Neuronal stem cell (in vitro differentiated cells): ENCODE measurements at regions not wholly inside any gene's neighbourhood (a gene's known extent, or its start where the extent isn't known, plus 50 kb on each side); places are given as distances from the start of the nearest gene placed in this dataset.
"Not testable (repeated sequence)": the region's sequence is repeated elsewhere in the genome, so short reads cannot be mapped to it uniquely, and the experiment has no call there.

Source experiments
- DNase-seq: peaks from one replicate; pipeline ENCODE4 v3.0.0-alpha.2; 2013; ENCODE audit warnings: low spot score
- H2AFZ ChIP-seq: one replicate; pipeline ENCODE4 v1.6.1; 2013; ENCODE audit warnings: mild to moderate bottlenecking, low read length, inconsistent platforms
- H2AK5ac ChIP-seq: 2 replicates; pipeline ENCODE4 v1.6.1; 2013; ENCODE audit warnings: low read depth, mild to moderate bottlenecking, inconsistent platforms, low read length, moderate library complexity, mixed read lengths
- H2BK120ac ChIP-seq: 2 replicates; pipeline ENCODE4 v1.6.1; 2013; ENCODE audit warnings: low read depth, mild to moderate bottlenecking, inconsistent platforms, low read length, moderate library complexity, mixed read lengths
- H2BK12ac ChIP-seq: one replicate; pipeline ENCODE4 v1.6.1; 2013; ENCODE audit warnings: low read length, inconsistent platforms
- H2BK15ac ChIP-seq: 2 replicates; pipeline ENCODE4 v1.6.1; 2013; ENCODE audit warnings: mild to moderate bottlenecking, low read length, inconsistent platforms, mixed read lengths
- H2BK5ac ChIP-seq: one replicate; pipeline ENCODE4 v1.6.1; 2013; ENCODE audit warnings: inconsistent platforms, mild to moderate bottlenecking, low read length, moderate library complexity
- H3K14ac ChIP-seq: one replicate; pipeline ENCODE4 v1.6.1; 2013; ENCODE audit warnings: low read length, inconsistent platforms
- H3K18ac ChIP-seq: 2 replicates; pipeline ENCODE4 v1.6.1; 2013; ENCODE audit warnings: low read length, inconsistent platforms
- H3K23ac ChIP-seq: 2 replicates; pipeline ENCODE4 v1.6.1; 2013; ENCODE audit warnings: low read depth, mild to moderate bottlenecking, mixed read lengths, low read length, inconsistent platforms; ENCODE audit not compliant: poor library complexity
- H3K27ac ChIP-seq: replicated peaks from 3 replicates; pipeline ENCODE4 v1.5.1; 2013; ENCODE audit warnings: low read length, inconsistent platforms
- H3K27me3 ChIP-seq, 3 experiments: 2 replicates each; pipeline ENCODE4 v1.6.1; 2013; ENCODE audit warnings: low read length in 3 of 3, mild to moderate bottlenecking in 2 of 3, inconsistent platforms in 1 of 3, low read depth in 1 of 3, mixed read lengths in 1 of 3, moderate library complexity in 1 of 3; ENCODE audit not compliant: control insufficient read depth in 3 of 3, insufficient read depth in 3 of 3
- H3K36me3 ChIP-seq, 2 donors: replicated peaks in 1 of 2; 2 replicates each; pipeline ENCODE4 v1.6.1; 2013; ENCODE audit warnings: low read length in 2 of 2; ENCODE audit not compliant: control insufficient read depth in 2 of 2, insufficient read depth in 2 of 2
- H3K4ac ChIP-seq: 2 replicates; pipeline ENCODE4 v1.6.1; 2013; ENCODE audit warnings: inconsistent platforms, mild to moderate bottlenecking, low read length, moderate library complexity
- H3K4me1 ChIP-seq, 2 donors: 1 replicate in 1 of 2; 2 replicates in 1 of 2; pipeline ENCODE4 v1.6.1; 2013; ENCODE audit warnings: low read length in 2 of 2, low read depth in 1 of 2; ENCODE audit not compliant: control insufficient read depth in 2 of 2, insufficient read depth in 1 of 2
- H3K4me2 ChIP-seq: one replicate; pipeline ENCODE4 v1.6.1; 2013; ENCODE audit warnings: mild to moderate bottlenecking, low read length, inconsistent platforms; ENCODE audit not compliant: insufficient read depth, poor library complexity, severe bottlenecking
- H3K4me3 ChIP-seq, 2 donors: 2 replicates each; pipeline ENCODE4 v1.5.1; 2013; ENCODE audit warnings: low read length in 2 of 2, mild to moderate bottlenecking in 2 of 2, inconsistent platforms in 1 of 2, moderate library complexity in 1 of 2
- H3K79me1 ChIP-seq: one replicate; pipeline ENCODE4 v1.6.1; 2013; ENCODE audit warnings: low read depth, mild to moderate bottlenecking, inconsistent platforms, low read length, moderate library complexity
- H3K9ac ChIP-seq: one replicate; pipeline ENCODE4 v1.6.1; 2013; ENCODE audit warnings: mild to moderate bottlenecking, low read depth, low read length, inconsistent platforms; ENCODE audit not compliant: poor library complexity
- H3K9me3 ChIP-seq, 2 donors: replicated peaks in 1 of 2; 2 replicates each; pipeline versions ENCODE3 to v1.6.1; 2013; ENCODE audit warnings: low read length in 2 of 2, mild to moderate bottlenecking in 2 of 2, inconsistent platforms in 1 of 2, low read depth in 1 of 2, mixed read lengths in 1 of 2, moderate library complexity in 1 of 2; ENCODE audit not compliant: control insufficient read depth in 2 of 2, insufficient read depth in 1 of 2
- H4K8ac ChIP-seq: one replicate; pipeline ENCODE4 v1.6.1; 2013; ENCODE audit warnings: low read depth, mild to moderate bottlenecking, inconsistent platforms, low read length, moderate library complexity
- H4K91ac ChIP-seq: one replicate; pipeline ENCODE4 v1.6.1; 2013; ENCODE audit warnings: low read length, low read depth, mild to moderate bottlenecking, inconsistent platforms; ENCODE audit not compliant: poor library complexity
- WGBS, 2 donors: extraction: QIAGEN DNeasy Blood & Tissue Kit; methylation state at CpG; one replicate each; pipeline ENCODE4 v1.1.7; 2013; ENCODE audit warnings: missing lambda C conversion rate in 2 of 2, mixed read lengths in 1 of 2; ENCODE audit not compliant: insufficient read length in 2 of 2, insufficient replicate concordance in 1 of 2; ENCODE audit errors: extremely low coverage in 2 of 2; 5-methylcytosine and 5-hydroxymethylcytosine counted together

- WGBS, 2 donors = no CpG with 5 or more reads among the region's 5 CpGs
These were observed 54.7 kb downstream of the PROP1 start for GRCh38 chr5:177941386-177941785.

GRCh38 chr5:177939246-177940171 lies 56.5 kb downstream of the PROP1 start:
- Histone ChIP-seq H3K4me3 (peak overlapping the region in 1 of 2 donors; percentile 66), H3K9ac (peak overlapping the region; percentile 60), H3K4me2 (peak overlapping the region; percentile 73), H3K14ac (peak overlapping the region; percentile 56), H2AFZ (peak overlapping the region; percentile 68)
- H2BK15ac ChIP-seq, H3K23ac ChIP-seq, H3K9me3 ChIP-seq, H3K79me1 ChIP-seq, H3K27ac ChIP-seq, H4K8ac ChIP-seq, DNase-seq, H2BK120ac ChIP-seq, H2AK5ac ChIP-seq, H2BK12ac ChIP-seq, H3K18ac ChIP-seq, H3K27me3 ChIP-seq, H3K4me1 ChIP-seq, H2BK5ac ChIP-seq, H4K91ac ChIP-seq, H3K4ac ChIP-seq, H3K36me3 ChIP-seq: not testable (repeated sequence)
- no CpG with 5 or more reads among the region's 79 CpGs for WGBS, 2 donors

More at GRCh38 chr5:177941386-177941785, 54.7 kb downstream of the PROP1 start:
- not testable (repeated sequence) for H3K14ac ChIP-seq, H2AFZ ChIP-seq, H2BK5ac ChIP-seq, H2BK15ac ChIP-seq, H3K23ac ChIP-seq, H2BK12ac ChIP-seq, H3K27ac ChIP-seq, H3K36me3 ChIP-seq, DNase-seq, H2BK120ac ChIP-seq, H4K91ac ChIP-seq, H3K4ac ChIP-seq, H2AK5ac ChIP-seq, H3K79me1 ChIP-seq, H3K27me3 ChIP-seq, H3K18ac ChIP-seq, H3K9me3 ChIP-seq, H4K8ac ChIP-seq, H3K9ac ChIP-seq, H3K4me1 ChIP-seq, H3K4me3 ChIP-seq, H3K4me2 ChIP-seq

GRCh38 chr5:177938767-177939166 lies 57.3 kb downstream of the PROP1 start:
- not testable (repeated sequence) for DNase-seq, H2AFZ ChIP-seq, H3K36me3 ChIP-seq, H2BK12ac ChIP-seq, H3K27me3 ChIP-seq, H4K8ac ChIP-seq, H3K27ac ChIP-seq, H2BK5ac ChIP-seq, H3K4me1 ChIP-seq, H3K9ac ChIP-seq, H3K9me3 ChIP-seq, H3K4me3 ChIP-seq, H3K18ac ChIP-seq, H2AK5ac ChIP-seq, H2BK15ac ChIP-seq, H2BK120ac ChIP-seq, H4K91ac ChIP-seq, H3K79me1 ChIP-seq, H3K23ac ChIP-seq, H3K14ac ChIP-seq, H3K4ac ChIP-seq
- H3K4me2 ChIP-seq = peak overlapping the region; percentile 73
- no CpG with 5 or more reads among the region's 7 CpGs for WGBS, 2 donors

GRCh38 chr5:177934233-177934632 lies 61.8 kb downstream of the PROP1 start:
- H3K36me3 ChIP-seq, H3K4me3 ChIP-seq, H2BK15ac ChIP-seq, H3K18ac ChIP-seq, H2AFZ ChIP-seq, DNase-seq, H3K23ac ChIP-seq, H3K14ac ChIP-seq, H3K4me2 ChIP-seq, H3K27ac ChIP-seq, H3K79me1 ChIP-seq, H3K27me3 ChIP-seq, H4K8ac ChIP-seq, H3K9ac ChIP-seq, H3K4ac ChIP-seq, H2BK120ac ChIP-seq, H2BK12ac ChIP-seq, H3K9me3 ChIP-seq, H3K4me1 ChIP-seq, H4K91ac ChIP-seq, H2BK5ac ChIP-seq, H2AK5ac ChIP-seq: not testable (repeated sequence)
